Kidney epithelial cell (primary cell): ENCODE measurements at regions not wholly inside any gene's neighbourhood (a gene's known extent, or its start where the extent isn't known, plus 50 kb on each side); places are given as distances from the start of the nearest gene placed in this dataset.

Experiments
- DNase-seq: peaks from one replicate; pipeline ENCODE4 v3.0.0-alpha.2; 2010; ENCODE audit warnings: low read depth
- H3K27me3 ChIP-seq: 2 replicates; pipeline ENCODE4 v1.6.0; 2011; ENCODE audit warnings: low read length; ENCODE audit not compliant: control insufficient read depth, insufficient read depth
- H3K36me3 ChIP-seq: 2 replicates; pipeline ENCODE4 v1.5.1; 2011; ENCODE audit warnings: low read length; ENCODE audit not compliant: control insufficient read depth, insufficient read depth
- H3K4me3 ChIP-seq: 2 replicates; pipeline ENCODE4 v1.5.1; 2011; ENCODE audit warnings: low read depth, mild to moderate bottlenecking, control low read depth, low read length
- TF ChIP-seq, protein P1 (sequence below): IDR thresholded peaks from 2 replicates; pipeline ENCODE4 v1.5.1; 2011; ENCODE audit warnings: mild to moderate bottlenecking, moderate library complexity, low read length, control low read depth, inconsistent platforms; ENCODE audit not compliant: insufficient read depth, poor library complexity, severe bottlenecking

DNA sequence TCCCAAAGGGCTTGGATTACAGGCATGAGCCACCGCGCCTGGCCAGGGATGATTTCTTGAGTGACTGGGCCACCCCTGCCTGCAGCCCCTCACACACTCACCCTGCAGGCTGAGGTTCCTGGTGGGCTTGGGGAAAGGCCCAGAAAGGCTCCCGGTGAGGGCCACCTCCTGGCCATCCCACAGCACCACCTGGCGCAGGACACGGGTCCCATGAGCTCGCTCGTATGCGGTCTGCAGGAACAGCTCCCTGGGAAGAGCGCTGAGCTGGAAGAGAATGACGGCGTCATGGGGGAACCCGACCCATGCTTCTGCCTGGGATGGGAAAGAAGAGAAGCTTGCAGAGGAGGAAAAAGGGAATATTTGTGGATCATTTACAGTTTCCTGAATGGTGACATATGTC is 59.3 kb downstream of the RMI2 start:
- TF ChIP-seq, protein P1, sequence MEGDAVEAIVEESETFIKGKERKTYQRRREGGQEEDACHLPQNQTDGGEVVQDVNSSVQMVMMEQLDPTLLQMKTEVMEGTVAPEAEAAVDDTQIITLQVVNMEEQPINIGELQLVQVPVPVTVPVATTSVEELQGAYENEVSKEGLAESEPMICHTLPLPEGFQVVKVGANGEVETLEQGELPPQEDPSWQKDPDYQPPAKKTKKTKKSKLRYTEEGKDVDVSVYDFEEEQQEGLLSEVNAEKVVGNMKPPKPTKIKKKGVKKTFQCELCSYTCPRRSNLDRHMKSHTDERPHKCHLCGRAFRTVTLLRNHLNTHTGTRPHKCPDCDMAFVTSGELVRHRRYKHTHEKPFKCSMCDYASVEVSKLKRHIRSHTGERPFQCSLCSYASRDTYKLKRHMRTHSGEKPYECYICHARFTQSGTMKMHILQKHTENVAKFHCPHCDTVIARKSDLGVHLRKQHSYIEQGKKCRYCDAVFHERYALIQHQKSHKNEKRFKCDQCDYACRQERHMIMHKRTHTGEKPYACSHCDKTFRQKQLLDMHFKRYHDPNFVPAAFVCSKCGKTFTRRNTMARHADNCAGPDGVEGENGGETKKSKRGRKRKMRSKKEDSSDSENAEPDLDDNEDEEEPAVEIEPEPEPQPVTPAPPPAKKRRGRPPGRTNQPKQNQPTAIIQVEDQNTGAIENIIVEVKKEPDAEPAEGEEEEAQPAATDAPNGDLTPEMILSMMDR, result no peak
- no peak overlapping the region for H3K4me3 ChIP-seq

GRCh38 chr16:11405331-11406176 is 60.3 kb downstream of the RMI2 start:
- no peak for DNase-seq
- Histone ChIP-seq H3K36me3 (no peaks in the 10 kb centered on the region), H3K4me3 (no peak overlapping the region), H3K27me3 (peaks cover 21% of the 10 kb centered on the region)
- TF ChIP-seq, protein P1, result peak; percentile 64

More for the DNA sequence above, 59.3 kb downstream of the RMI2 start:
- H3K36me3 ChIP-seq, result no peaks in the 10 kb centered on the region
- H3K27me3 ChIP-seq, result peaks cover 21% of the 10 kb centered on the region
- no peak for DNase-seq

- H3K4me3 ChIP-seq, result no peak overlapping the region
- no peak for DNase-seq
- no peaks in the 10 kb centered on the region for H3K36me3 ChIP-seq
- H3K27me3 ChIP-seq, result peaks cover 19% of the 10 kb centered on the region
- TF ChIP-seq, protein P1, result no peak
Measured at GRCh38 chr16:11406177-11406560, 60.9 kb downstream of the RMI2 start.

- TF ChIP-seq, protein P1, result peak; percentile 72
- H3K36me3 ChIP-seq, result no peaks in the 10 kb centered on the region
Measured at GRCh38 chr16:11407047-11407982, 62.1 kb downstream of the RMI2 start.

DNA sequence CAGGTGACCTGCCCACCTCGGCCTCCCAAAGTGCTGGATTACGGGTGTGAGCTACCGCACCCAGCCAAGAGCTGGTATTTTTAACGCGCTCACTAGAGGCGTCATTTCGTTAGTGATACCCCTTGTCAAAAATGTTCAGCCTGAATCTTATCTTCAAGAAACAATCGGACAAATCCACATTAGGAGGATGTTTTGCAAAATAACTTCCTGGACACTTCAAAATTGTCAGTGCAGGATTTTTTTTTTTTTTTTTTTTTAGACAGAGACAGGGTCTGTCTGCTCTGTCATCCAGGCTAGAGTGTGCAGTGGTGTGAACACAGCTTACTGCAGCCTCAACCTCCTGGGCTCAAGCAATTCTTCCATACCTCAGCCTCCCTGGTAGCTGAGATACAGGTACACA is 63.0 kb downstream of the RMI2 start:
- no peak for DNase-seq
- TF ChIP-seq, protein P1, result no peak
- Histone ChIP-seq H3K27me3 (peaks cover 16% of the 10 kb centered on the region), H3K36me3 (no peaks in the 10 kb centered on the region), H3K4me3 (no peak overlapping the region)

More at GRCh38 chr16:11407047-11407982, 62.1 kb downstream of the RMI2 start:
- no peak overlapping the region for H3K4me3 ChIP-seq
- no peak for DNase-seq
- peaks cover 16% of the 10 kb centered on the region for H3K27me3 ChIP-seq
